HepG2 (cell line): ENCODE measurements at regions not wholly inside any gene's neighbourhood (a gene's known extent, or its start where the extent isn't known, plus 50 kb on each side); places are given as distances from the start of the nearest gene placed in this dataset.

Experiments
- DNMT1 ChIP-seq: sonication (generic); formaldehyde crosslinking; IDR thresholded peaks from 2 replicates; pipeline ENCODE4 v1.5.1; 2020; ENCODE audit warnings: mild to moderate bottlenecking, missing genetic modification reagents
- EZH2 ChIP-seq: conservative IDR thresholded peaks from 2 replicates; pipeline ENCODE4 v1.6.1; 2012; ENCODE audit warnings: mild to moderate bottlenecking, low read depth, low read length, moderate library complexity
- POLR2A ChIP-seq, 2 experiments: IDR thresholded peaks; 2 replicates each; pipeline ENCODE4 v1.6.1; 2011; ENCODE audit warnings: low read depth in 2 of 2, low read length in 2 of 2, mild to moderate bottlenecking in 1 of 2, moderate library complexity in 1 of 2; ENCODE audit not compliant: insufficient read depth in 1 of 2
- RELA ChIP-seq: sonication (generic); formaldehyde crosslinking; IDR thresholded peaks from 2 replicates; pipeline ENCODE4 v1.4.0; 2020; ENCODE audit warnings: missing genetic modification reagents
- SOX6 ChIP-seq, 2 experiments: fragments of 450-650 bp in 1 of 2; sonication (generic) in 1 of 2; formaldehyde crosslinking in 1 of 2; IDR thresholded peaks; 2 replicates each; pipeline versions ENCODE4 v1.4.0 to v1.6.1; 2017 to 2020; ENCODE audit warnings: antibody characterized with exemption in 1 of 2, mild to moderate bottlenecking in 1 of 2, missing genetic modification reagents in 1 of 2
- ZFX ChIP-seq: sonication (generic); formaldehyde crosslinking; IDR thresholded peaks from 2 replicates; pipeline ENCODE4 v1.4.0; 2020; ENCODE audit warnings: mild to moderate bottlenecking, low read depth, missing genetic modification reagents, moderate library complexity
- ZNF547 ChIP-seq: sonication (generic); formaldehyde crosslinking; IDR thresholded peaks from 2 replicates; pipeline ENCODE4 v1.5.1; 2020; ENCODE audit warnings: mild to moderate bottlenecking, missing genetic modification reagents
- TF ChIP-seq, protein P1 (sequence below): IDR thresholded peaks from 2 replicates; pipeline ENCODE4 v1.6.1; 2012; ENCODE audit warnings: low read length, improper control_type of control experiment
- TF ChIP-seq, protein P2 (sequence below): sonication (generic); formaldehyde crosslinking; IDR thresholded peaks from 2 replicates; pipeline ENCODE4 v1.4.0; 2020; ENCODE audit warnings: missing genetic modification reagents, mild to moderate bottlenecking, borderline replicate concordance
- TF ChIP-seq, protein P3 (sequence below): sonication (generic); formaldehyde crosslinking; IDR thresholded peaks from 2 replicates; pipeline ENCODE4 v1.9.0; 2021; ENCODE audit warnings: missing genetic modification reagents, mild to moderate bottlenecking, borderline replicate concordance

DNA sequence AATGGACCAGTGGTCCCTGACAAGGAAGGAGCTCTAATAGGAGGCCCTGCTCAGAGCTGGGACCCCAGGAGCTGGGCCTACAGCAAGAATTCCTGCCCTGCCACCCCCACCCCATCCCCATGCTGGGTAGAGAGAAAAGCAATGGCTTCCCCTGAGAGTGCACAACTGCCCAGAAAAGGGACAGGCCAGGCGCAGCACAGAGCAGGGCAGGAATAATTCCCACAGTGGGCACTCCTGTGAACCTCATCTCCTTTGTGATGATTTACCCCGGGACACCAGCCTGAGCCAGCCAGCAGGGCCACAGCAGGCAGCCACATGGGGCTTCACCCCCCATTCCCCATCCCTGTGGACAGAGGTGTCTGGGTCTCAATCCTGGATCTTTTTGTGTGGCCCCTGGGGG lies 104.0 kb upstream of the IQSEC1 start:
- TF ChIP-seq ZNF547 (CRISPR knock-in tag) (no peak), POLR2A (IDR thresholded peaks at IDR 0.05; ENCODE audit: insufficient read depth in 1 of 2, low read depth in 2 of 2, low read length in 2 of 2) (no peak), RELA (CRISPR knock-in tag) (no peak), ZFX (no peak), SOX6 (IDR thresholded peaks at IDR 0.05) (no peak), SOX6 (CRISPR knock-in tag; IDR thresholded peaks at IDR 0.05) (no peak), EZH2 (no peak), DNMT1 (no peak)
- TF ChIP-seq, protein P1, sequence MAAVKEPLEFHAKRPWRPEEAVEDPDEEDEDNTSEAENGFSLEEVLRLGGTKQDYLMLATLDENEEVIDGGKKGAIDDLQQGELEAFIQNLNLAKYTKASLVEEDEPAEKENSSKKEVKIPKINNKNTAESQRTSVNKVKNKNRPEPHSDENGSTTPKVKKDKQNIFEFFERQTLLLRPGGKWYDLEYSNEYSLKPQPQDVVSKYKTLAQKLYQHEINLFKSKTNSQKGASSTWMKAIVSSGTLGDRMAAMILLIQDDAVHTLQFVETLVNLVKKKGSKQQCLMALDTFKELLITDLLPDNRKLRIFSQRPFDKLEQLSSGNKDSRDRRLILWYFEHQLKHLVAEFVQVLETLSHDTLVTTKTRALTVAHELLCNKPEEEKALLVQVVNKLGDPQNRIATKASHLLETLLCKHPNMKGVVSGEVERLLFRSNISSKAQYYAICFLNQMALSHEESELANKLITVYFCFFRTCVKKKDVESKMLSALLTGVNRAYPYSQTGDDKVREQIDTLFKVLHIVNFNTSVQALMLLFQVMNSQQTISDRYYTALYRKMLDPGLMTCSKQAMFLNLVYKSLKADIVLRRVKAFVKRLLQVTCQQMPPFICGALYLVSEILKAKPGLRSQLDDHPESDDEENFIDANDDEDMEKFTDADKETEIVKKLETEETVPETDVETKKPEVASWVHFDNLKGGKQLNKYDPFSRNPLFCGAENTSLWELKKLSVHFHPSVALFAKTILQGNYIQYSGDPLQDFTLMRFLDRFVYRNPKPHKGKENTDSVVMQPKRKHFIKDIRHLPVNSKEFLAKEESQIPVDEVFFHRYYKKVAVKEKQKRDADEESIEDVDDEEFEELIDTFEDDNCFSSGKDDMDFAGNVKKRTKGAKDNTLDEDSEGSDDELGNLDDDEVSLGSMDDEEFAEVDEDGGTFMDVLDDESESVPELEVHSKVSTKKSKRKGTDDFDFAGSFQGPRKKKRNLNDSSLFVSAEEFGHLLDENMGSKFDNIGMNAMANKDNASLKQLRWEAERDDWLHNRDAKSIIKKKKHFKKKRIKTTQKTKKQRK: no peak
- TF ChIP-seq, protein P2, sequence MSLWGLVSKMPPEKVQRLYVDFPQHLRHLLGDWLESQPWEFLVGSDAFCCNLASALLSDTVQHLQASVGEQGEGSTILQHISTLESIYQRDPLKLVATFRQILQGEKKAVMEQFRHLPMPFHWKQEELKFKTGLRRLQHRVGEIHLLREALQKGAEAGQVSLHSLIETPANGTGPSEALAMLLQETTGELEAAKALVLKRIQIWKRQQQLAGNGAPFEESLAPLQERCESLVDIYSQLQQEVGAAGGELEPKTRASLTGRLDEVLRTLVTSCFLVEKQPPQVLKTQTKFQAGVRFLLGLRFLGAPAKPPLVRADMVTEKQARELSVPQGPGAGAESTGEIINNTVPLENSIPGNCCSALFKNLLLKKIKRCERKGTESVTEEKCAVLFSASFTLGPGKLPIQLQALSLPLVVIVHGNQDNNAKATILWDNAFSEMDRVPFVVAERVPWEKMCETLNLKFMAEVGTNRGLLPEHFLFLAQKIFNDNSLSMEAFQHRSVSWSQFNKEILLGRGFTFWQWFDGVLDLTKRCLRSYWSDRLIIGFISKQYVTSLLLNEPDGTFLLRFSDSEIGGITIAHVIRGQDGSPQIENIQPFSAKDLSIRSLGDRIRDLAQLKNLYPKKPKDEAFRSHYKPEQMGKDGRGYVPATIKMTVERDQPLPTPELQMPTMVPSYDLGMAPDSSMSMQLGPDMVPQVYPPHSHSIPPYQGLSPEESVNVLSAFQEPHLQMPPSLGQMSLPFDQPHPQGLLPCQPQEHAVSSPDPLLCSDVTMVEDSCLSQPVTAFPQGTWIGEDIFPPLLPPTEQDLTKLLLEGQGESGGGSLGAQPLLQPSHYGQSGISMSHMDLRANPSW (CRISPR knock-in tag): no peak
- TF ChIP-seq, protein P3, sequence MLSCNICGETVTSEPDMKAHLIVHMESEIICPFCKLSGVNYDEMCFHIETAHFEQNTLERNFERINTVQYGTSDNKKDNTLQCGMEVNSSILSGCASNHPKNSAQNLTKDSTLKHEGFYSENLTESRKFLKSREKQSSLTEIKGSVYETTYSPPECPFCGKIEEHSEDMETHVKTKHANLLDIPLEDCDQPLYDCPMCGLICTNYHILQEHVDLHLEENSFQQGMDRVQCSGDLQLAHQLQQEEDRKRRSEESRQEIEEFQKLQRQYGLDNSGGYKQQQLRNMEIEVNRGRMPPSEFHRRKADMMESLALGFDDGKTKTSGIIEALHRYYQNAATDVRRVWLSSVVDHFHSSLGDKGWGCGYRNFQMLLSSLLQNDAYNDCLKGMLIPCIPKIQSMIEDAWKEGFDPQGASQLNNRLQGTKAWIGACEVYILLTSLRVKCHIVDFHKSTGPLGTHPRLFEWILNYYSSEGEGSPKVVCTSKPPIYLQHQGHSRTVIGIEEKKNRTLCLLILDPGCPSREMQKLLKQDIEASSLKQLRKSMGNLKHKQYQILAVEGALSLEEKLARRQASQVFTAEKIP (CRISPR knock-in tag): no peak
